ENCODE measurements at regions not wholly inside any gene's neighbourhood (a gene's known extent, or its start where the extent isn't known, plus 50 kb on each side); places are given as distances from the start of the nearest gene placed in this dataset.

GRCh38 chr10:118193642-118194041, 146.9 kb upstream of the RAB11FIP2 start:
- in situ Hi-C loops (cut with HindIII; ENCODE audit: low sequenced_read_pairs), result loop anchor here (5.0 kb wide), 1 partner anchor 46 kb away; no protein-coding TSS in a partner anchor

GRCh38 chr10:118181021-118181420, 134.3 kb upstream of the RAB11FIP2 start:
- in situ Hi-C loops (cut with HindIII; ENCODE audit: low sequenced_read_pairs), result no loop called here

GRCh38 chr10:118175148-118175547, 128.4 kb upstream of the RAB11FIP2 start:
- in situ Hi-C loops (cut with HindIII; ENCODE audit: low sequenced_read_pairs), result no loop called here

DNA sequence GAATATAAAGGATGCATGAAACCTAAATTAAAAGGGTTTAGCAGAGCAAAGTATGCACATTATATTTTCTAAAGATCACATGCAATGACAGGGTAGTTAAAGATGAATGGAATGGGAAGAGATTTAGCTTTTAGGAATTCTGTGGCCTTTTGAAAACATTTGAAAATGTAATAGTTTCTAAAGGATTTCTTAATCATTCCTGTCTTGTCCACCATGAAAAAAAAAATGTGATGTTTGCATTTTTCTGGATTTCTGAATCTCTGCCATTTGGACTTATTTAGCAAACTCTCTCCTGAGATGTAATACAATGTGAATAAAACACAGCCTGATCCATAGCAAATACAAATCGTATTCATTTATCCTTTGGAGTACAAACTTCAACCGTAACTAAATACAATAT, 126.6 kb upstream of the RAB11FIP2 start:
- in situ Hi-C loops (cut with HindIII; ENCODE audit: low sequenced_read_pairs), result no loop called here

- in situ Hi-C loops (cut with HindIII; ENCODE audit: low sequenced_read_pairs), result no loop called here
These were observed 125.1 kb upstream of the RAB11FIP2 start for GRCh38 chr10:118171861-118172260.

- in situ Hi-C loops (cut with HindIII; ENCODE audit: low sequenced_read_pairs), result no loop called here
These were observed 120.4 kb upstream of the RAB11FIP2 start for GRCh38 chr10:118167056-118167700.

- in situ Hi-C loops (cut with HindIII; ENCODE audit: low sequenced_read_pairs), result no loop called here
These were observed 116.5 kb upstream of the RAB11FIP2 start for GRCh38 chr10:118163217-118163616.

DNA sequence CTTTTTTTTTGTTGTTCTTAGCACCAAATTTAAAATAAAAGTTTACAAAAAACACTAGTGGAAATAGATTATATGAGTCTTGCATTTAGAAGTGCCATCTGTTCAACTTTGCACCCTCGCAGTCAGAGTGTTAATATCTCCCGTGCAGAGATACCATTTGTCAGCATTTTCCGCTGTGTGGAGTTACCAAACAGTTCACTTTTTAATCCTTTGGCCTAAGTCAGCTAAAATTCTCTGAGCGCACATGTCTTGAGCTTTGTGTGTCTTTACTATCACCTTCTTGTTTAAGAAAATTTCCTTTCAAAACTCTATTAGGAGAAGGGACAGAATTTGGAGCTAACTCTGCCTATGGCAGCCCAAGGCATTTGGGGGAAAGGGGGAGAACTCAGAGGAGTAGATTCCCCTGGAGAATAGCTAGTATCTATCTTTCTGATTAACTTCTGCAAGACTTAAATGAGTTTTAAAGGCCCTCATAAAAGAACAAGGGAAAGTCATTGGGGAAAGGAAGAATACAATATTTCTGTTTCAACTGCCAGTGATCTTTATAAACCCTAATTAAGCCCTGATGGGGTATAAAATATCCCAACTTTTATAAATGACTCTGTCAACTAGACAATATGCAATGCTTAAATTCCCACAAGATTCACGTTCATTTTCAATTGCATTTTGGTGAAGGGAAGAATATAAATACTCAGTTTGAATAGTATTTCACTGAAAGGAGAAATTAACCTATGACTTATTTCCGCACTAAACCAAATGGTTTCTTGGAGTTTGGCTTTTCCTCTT, 114.9 kb upstream of the RAB11FIP2 start:
- in situ Hi-C loops (cut with HindIII; ENCODE audit: low sequenced_read_pairs), result no loop called here

GRCh38 chr10:118153287-118153686, 106.5 kb upstream of the RAB11FIP2 start:
- in situ Hi-C loops (cut with HindIII; ENCODE audit: low sequenced_read_pairs), result no loop called here

GRCh38 chr10:118151461-118151860, 104.7 kb upstream of the RAB11FIP2 start:
- in situ Hi-C loops (cut with HindIII; ENCODE audit: low sequenced_read_pairs), result no loop called here

- in situ Hi-C loops (cut with HindIII; ENCODE audit: low sequenced_read_pairs), result loop anchor here (5.0 kb wide), 1 partner anchor 44 kb away; no protein-coding TSS in a partner anchor
These were observed 101.5 kb upstream of the RAB11FIP2 start for GRCh38 chr10:118148247-118148646.

GRCh38 chr10:118145256-118145655, 98.5 kb upstream of the RAB11FIP2 start:
- in situ Hi-C loops (cut with HindIII; ENCODE audit: low sequenced_read_pairs), result loop anchor here (5.0 kb wide), 1 partner anchor 47 kb away; no protein-coding TSS in a partner anchor

- in situ Hi-C loops (cut with HindIII; ENCODE audit: low sequenced_read_pairs), result no loop called here
These were observed 94.7 kb upstream of the RAB11FIP2 start for GRCh38 chr10:118141471-118141870.

DNA sequence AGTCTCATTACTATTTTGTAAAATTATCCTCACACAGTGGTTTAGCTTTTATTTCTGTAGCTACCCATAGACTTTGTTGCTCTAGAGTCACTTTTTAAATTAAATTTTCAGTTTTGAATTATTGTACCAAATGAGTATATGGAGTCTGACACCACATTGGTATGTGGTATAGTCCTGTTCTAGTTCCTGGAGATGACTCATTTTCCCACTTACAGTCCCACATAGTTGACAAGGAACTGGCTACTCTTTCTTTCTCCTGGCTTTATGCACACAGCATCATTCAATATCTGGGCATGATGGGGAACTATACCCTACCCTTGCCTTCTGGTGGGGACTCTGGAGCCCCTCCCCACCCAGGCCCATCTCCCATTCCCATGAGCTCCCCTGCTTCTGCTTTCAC, 92.6 kb upstream of the RAB11FIP2 start:
- in situ Hi-C loops (cut with HindIII; ENCODE audit: low sequenced_read_pairs), result no loop called here

DNA sequence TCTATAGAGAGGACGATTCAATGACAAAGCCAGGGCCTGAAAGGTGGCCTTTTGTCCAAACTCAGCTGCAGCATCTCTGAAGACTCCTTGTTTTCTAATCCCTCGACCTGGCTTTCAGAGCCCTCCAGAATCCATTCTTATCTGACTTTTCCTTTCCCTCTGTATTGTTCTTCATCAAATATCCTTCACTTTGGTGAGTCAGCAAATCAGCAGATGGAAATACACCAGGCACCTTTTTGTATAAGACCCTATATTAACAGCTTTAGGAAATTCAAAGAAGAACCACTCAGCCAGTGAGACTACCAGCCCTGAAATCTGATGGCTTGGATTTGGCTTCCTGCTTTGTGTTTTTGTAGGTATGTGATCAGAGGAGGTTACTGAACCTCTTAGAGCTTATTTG, 81.9 kb upstream of the RAB11FIP2 start:
- in situ Hi-C loops (cut with HindIII; ENCODE audit: low sequenced_read_pairs), result loop anchor here (10.0 kb wide), 1 partner anchor 234 kb away; no protein-coding TSS in a partner anchor

DNA sequence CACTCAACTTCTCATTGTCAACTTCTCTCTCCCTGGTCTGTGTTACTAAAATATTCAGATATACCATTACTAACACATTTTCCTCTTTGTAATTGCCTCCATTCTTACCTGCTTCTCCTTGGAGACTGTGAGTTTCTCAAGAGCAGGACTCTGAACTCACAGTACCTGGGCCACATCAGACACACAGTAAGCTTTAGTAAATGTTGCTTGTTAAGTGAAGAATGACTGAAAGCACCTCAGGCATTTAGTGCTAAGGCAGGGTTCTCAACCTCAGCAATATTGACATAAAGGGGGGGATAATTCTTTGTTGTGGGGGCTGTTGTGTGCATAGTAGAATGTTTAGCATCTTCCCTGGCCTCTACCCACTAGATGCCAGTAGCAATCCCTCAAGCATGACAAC, 72.0 kb upstream of the RAB11FIP2 start:
- in situ Hi-C loops (cut with HindIII; ENCODE audit: low sequenced_read_pairs), result no loop called here

DNA sequence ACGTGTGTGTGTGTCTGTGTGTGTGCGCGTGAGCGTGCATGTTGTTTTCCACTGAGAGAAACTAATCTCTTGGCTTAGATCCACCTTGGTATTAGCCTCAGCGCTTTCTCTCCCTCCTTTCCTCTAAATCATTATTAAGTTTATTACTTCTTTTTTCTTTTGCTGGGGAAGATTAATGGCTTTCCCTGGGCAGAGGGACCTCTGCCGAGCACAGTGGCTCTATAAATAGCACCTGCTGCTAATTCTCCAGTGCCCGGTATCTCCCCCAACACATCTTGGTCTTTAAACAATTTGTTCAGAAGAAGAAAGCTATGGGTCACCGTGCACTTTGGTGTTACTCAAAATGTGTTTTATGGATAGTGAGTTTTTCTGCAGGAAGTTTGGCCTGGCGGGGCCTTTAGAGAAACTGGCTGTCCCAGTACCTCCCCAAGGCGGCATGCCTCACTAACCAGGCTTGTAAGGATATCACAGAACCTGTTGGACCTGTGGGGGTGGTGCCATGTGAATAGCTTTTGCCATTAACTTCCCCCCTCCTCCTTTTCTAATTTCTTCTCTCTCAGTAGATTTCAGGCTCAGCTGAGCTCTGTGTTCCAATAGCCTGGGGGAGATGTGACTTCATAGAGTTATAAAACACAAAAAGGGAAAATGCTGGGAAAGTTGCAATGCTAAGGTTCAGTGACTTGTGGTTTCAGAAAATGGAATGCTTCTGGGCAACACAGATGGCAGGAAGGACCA, 70.1 kb upstream of the RAB11FIP2 start:
- in situ Hi-C loops (cut with HindIII; ENCODE audit: low sequenced_read_pairs), result no loop called here

GRCh38 chr10:118116362-118116714, 69.6 kb upstream of the RAB11FIP2 start:
- in situ Hi-C loops (cut with HindIII; ENCODE audit: low sequenced_read_pairs), result no loop called here

DNA sequence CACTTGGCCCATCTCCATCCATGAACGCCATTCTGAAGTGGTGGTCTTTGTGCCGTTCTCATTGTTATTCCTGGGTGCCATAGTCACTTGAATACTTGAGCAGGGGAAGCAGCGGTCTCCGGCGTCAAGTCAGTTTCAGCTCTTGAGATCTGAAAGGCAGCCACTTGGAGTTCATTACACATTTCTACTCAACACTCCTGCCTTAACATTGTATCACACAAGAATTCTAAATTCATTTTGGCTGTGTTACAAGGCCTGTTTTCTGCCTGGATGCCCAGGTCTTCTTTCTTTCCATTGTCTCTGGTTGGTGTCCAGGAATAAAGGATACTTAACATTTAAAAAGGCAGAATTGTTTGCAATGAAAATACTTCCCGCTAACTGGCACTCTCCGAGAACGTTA, 69.0 kb upstream of the RAB11FIP2 start:
- in situ Hi-C loops (cut with HindIII; ENCODE audit: low sequenced_read_pairs), result no loop called here

DNA sequence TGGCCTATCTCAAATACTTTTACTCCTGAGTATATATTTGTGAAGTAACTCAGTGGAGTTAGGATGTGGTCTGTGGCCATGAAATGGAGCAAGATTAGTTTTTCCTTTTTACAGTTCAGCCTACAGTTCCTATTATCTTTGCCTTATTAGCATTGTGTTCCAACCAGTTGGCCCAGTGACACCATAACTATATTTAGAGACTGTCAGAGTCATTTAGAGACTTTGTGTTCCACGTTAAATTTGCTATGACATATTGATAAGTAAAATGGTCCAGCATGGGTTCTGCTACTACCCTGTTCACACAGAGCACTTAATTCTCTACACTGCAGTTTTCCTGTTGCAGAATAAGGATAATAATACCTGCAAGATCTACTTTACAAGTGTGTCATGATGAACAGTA, 68.3 kb upstream of the RAB11FIP2 start:
- in situ Hi-C loops (cut with HindIII; ENCODE audit: low sequenced_read_pairs), result no loop called here

GRCh38 chr10:118112543-118113125, 65.9 kb upstream of the RAB11FIP2 start:
- in situ Hi-C loops (cut with HindIII; ENCODE audit: low sequenced_read_pairs), result no loop called here

Measured in endothelial cell of hepatic sinusoid (primary cell).